Caco-2 (cell line): ENCODE measurements at regions not wholly inside any gene's neighbourhood (a gene's known extent, or its start where the extent isn't known, plus 50 kb on each side); places are given as distances from the start of the nearest gene placed in this dataset.

Source experiments
- BruUV-seq: library from RNA; stranded (reverse); fragments of 400-500 nt; replicated peaks from 2 replicates; lab custom pipeline; 2021; lab: Mats Ljungman, UMichigan
- CTCF ChIA-PET: fragments of 300-600 bp; sonication (Branson Sonifier 250); formaldehyde crosslinking; loops from one replicate; lab custom pipeline; 2022; ENCODE audit warnings: antibody characterized with exemption; lab: Charles Lee
- POLR2A ChIA-PET: fragments of 300-600 bp; sonication (Branson Sonifier 250); formaldehyde crosslinking; loops from one replicate; lab custom pipeline; 2022; ENCODE audit warnings: antibody characterized with exemption; lab: Charles Lee
- DNase-seq, 2 experiments: peaks; one replicate each; pipeline versions ENCODE4 v3.0.0 to v3.0.0-alpha.2; 2020 to 2022
- H3K27me3 ChIP-seq: replicated peaks from 2 replicates; pipeline ENCODE4 v1.6.0; 2011; ENCODE audit warnings: low read length; ENCODE audit not compliant: control insufficient read depth, insufficient read depth
- H3K36me3 ChIP-seq: 2 replicates; pipeline ENCODE4 v1.5.1; 2011; ENCODE audit warnings: low read length; ENCODE audit not compliant: control insufficient read depth, insufficient read depth
- H3K4me1 ChIP-seq: fragments of 250-450 bp; sonication (Bioruptor Pico); 2 replicates; pipeline ENCODE4 v1.5.1; 2020; ENCODE audit warnings: mild to moderate bottlenecking
- H3K4me3 ChIP-seq: 2 replicates; pipeline ENCODE4 v1.5.1; 2011; ENCODE audit warnings: low read depth, mild to moderate bottlenecking, control low read depth, low read length
- H3K9me3 ChIP-seq: fragments of 250-450 bp; sonication (Bioruptor Pico); 2 replicates; pipeline ENCODE4 v1.5.1; 2020; ENCODE audit warnings: mild to moderate bottlenecking, moderate library complexity
- H3K27ac Mint-ChIP-seq: one replicate; pipeline ENCODE4 v1.8.0; 2022; ENCODE audit warnings: mixed read lengths; ENCODE audit not compliant: unreplicated experiment
- H3K27me3 Mint-ChIP-seq: one replicate; pipeline ENCODE4 v1.8.0; 2022; ENCODE audit warnings: mixed read lengths; ENCODE audit not compliant: insufficient read depth, unreplicated experiment
- H3K36me3 Mint-ChIP-seq: one replicate; pipeline ENCODE4 v1.8.0; 2022; ENCODE audit warnings: mild to moderate bottlenecking, mixed read lengths; ENCODE audit not compliant: insufficient read depth, unreplicated experiment
- H3K4me1 Mint-ChIP-seq: one replicate; pipeline ENCODE4 v1.8.0; 2022; ENCODE audit warnings: low read depth, mixed read lengths; ENCODE audit not compliant: unreplicated experiment
- H3K4me3 Mint-ChIP-seq: one replicate; pipeline ENCODE4 v1.8.0; 2022; ENCODE audit warnings: mild to moderate bottlenecking, moderate library complexity, mixed read lengths; ENCODE audit not compliant: unreplicated experiment
- H3K9me3 Mint-ChIP-seq: one replicate; pipeline ENCODE4 v1.8.0; 2022; ENCODE audit warnings: mixed read lengths; ENCODE audit not compliant: unreplicated experiment
- CTCF ChIP-seq, 2 experiments: fragments of 200-600 bp in 1 of 2; IDR thresholded peaks; 1 replicate in 1 of 2; 2 replicates in 1 of 2; pipeline versions ENCODE4 v1.5.1 to v1.8.0; 2011 to 2022; ENCODE audit warnings: antibody characterized with exemption in 1 of 2, control low read depth in 1 of 2, inconsistent platforms in 1 of 2, low read depth in 1 of 2, low read length in 1 of 2, mild to moderate bottlenecking in 1 of 2, moderate library complexity in 1 of 2; ENCODE audit not compliant: insufficient read depth in 1 of 2, severe bottlenecking in 1 of 2, unreplicated experiment in 1 of 2
- intact Hi-C: fragments of 100-400 bp; cut with micrococcal nuclease; formaldehyde crosslinking; loops from one replicate; pipeline ENCODE4 v1.10.0; 2022; ENCODE audit not compliant: unreplicated experiment

- no peaks in the 10 kb centered on the region for H3K9me3 Mint-ChIP-seq
- no peaks in the 10 kb centered on the region for H3K36me3 Mint-ChIP-seq
- no peaks in the 10 kb centered on the region for H3K9me3 ChIP-seq
- no peak overlapping the region for H3K27ac Mint-ChIP-seq
- DNase-seq: no peak
- H3K4me3 ChIP-seq: no peak overlapping the region
- no peak overlapping the region for H3K4me3 Mint-ChIP-seq
- no peaks in the 10 kb centered on the region for H3K36me3 ChIP-seq
- no peak for TF ChIP-seq CTCF (IDR thresholded peaks at IDR 0.05; ENCODE audit: insufficient read depth in 1 of 2, low read depth in 1 of 2, low read length in 1 of 2, severe bottlenecking in 1 of 2, unreplicated experiment in 1 of 2)
- intact Hi-C loops: no loop called here
- H3K4me1 Mint-ChIP-seq: no peaks in the 10 kb centered on the region
- H3K27me3 ChIP-seq: no peaks in the 10 kb centered on the region
- H3K27me3 Mint-ChIP-seq: no peaks in the 10 kb centered on the region
- CTCF ChIA-PET: no interaction called here
- H3K4me1 ChIP-seq: no peaks in the 10 kb centered on the region
- no TSS peak for BruUV-seq
- POLR2A ChIA-PET: no interaction called here
Measured at GRCh38 chr5:161189452-161189851, 337.4 kb upstream of the ATP10B start.

GRCh38 chr5:161183559-161183958 lies 331.5 kb upstream of the ATP10B start:
- H3K4me1 ChIP-seq: no peaks in the 10 kb centered on the region
- no peaks in the 10 kb centered on the region for H3K36me3 Mint-ChIP-seq

GRCh38 chr5:161176221-161176620 lies 324.2 kb upstream of the ATP10B start:
- Mint-ChIP-seq H3K36me3 (no peaks in the 10 kb centered on the region), H3K27me3 (peaks cover 2% of the 10 kb centered on the region), H3K9me3 (no peaks in the 10 kb centered on the region), H3K4me3 (no peak overlapping the region), H3K27ac (no peak overlapping the region), H3K4me1 (no peaks in the 10 kb centered on the region)
- TF ChIP-seq CTCF (IDR thresholded peaks at IDR 0.05; ENCODE audit: insufficient read depth in 1 of 2, low read depth in 1 of 2, low read length in 1 of 2, severe bottlenecking in 1 of 2, unreplicated experiment in 1 of 2): no peak
- intact Hi-C loops: no loop called here
- no peaks in the 10 kb centered on the region for H3K27me3 ChIP-seq
- H3K9me3 ChIP-seq: no peaks in the 10 kb centered on the region
- ChIA-PET POLR2A (no interaction called here), CTCF (no interaction called here)
- H3K4me3 ChIP-seq: no peak overlapping the region
- H3K4me1 ChIP-seq: no peaks in the 10 kb centered on the region
- H3K36me3 ChIP-seq: no peaks in the 10 kb centered on the region
- DNase-seq: no peak
- no TSS peak for BruUV-seq

More at GRCh38 chr5:161183559-161183958, 331.5 kb upstream of the ATP10B start:
- no TSS peak for BruUV-seq
- Histone ChIP-seq H3K27me3 (no peaks in the 10 kb centered on the region), H3K4me3 (no peak overlapping the region), H3K36me3 (no peaks in the 10 kb centered on the region), H3K9me3 (no peaks in the 10 kb centered on the region)
- Mint-ChIP-seq H3K27ac (no peak overlapping the region), H3K4me3 (no peak overlapping the region), H3K27me3 (no peaks in the 10 kb centered on the region), H3K9me3 (no peaks in the 10 kb centered on the region), H3K4me1 (no peaks in the 10 kb centered on the region)
- POLR2A ChIA-PET: no interaction called here
- TF ChIP-seq CTCF (IDR thresholded peaks at IDR 0.05; ENCODE audit: insufficient read depth in 1 of 2, low read depth in 1 of 2, low read length in 1 of 2, severe bottlenecking in 1 of 2, unreplicated experiment in 1 of 2): no peak
- no peak for DNase-seq
- CTCF ChIA-PET: no interaction called here
- intact Hi-C loops: no loop called here
